IMR-90 (cell line): ENCODE measurements at regions not wholly inside any gene's neighbourhood (a gene's known extent, or its start where the extent isn't known, plus 50 kb on each side); places are given as distances from the start of the nearest gene placed in this dataset.

Experiments used
- ATAC-seq: fragments of 200-7000 bp; cut with Tn5 transposase; 2 replicates; pipeline ENCODE4 v1.9.1; 2020; ENCODE audit warnings: low read depth, mild to moderate bottlenecking, moderate library complexity
- BruUV-seq: library from RNA; stranded (reverse); fragments of 400-500 nt; replicated peaks from 2 replicates; lab custom pipeline; 2021; lab: Mats Ljungman, UMichigan
- CTCF ChIA-PET: fragments of 300-600 bp; formaldehyde crosslinking; extraction: SDS; loops from one replicate; lab custom pipeline; 2021; ENCODE audit warnings: antibody characterized with exemption; lab: Yijun Ruan, JAX
- POLR2A ChIA-PET: fragments of 300-600 bp; sonication (Branson Sonifier 250); formaldehyde crosslinking; loops from one replicate; lab custom pipeline; 2022; ENCODE audit warnings: antibody characterized with exemption; ENCODE audit not compliant: unreplicated experiment; lab: Charles Lee
- DNase-seq: peaks from one replicate; pipeline ENCODE4 v3.0.0; 2013
- H2AFZ ChIP-seq: replicated peaks from 2 replicates; pipeline ENCODE3; 2013; ENCODE audit warnings: low read length, mild to moderate bottlenecking; ENCODE audit not compliant: poor library complexity
- H2AK5ac ChIP-seq: 2 replicates; pipeline ENCODE4 v1.6.1; 2013; ENCODE audit warnings: low read depth, low read length, inconsistent platforms
- H2AK9ac ChIP-seq: replicated peaks from 2 replicates; pipeline ENCODE3; 2013; ENCODE audit warnings: mild to moderate bottlenecking, low read depth, low read length, moderate library complexity; ENCODE audit not compliant: poor library complexity
- H2BK120ac ChIP-seq: 2 replicates; pipeline ENCODE4 v1.6.1; 2013; ENCODE audit warnings: low read depth, low read length, inconsistent platforms
- H2BK15ac ChIP-seq: 3 replicates; pipeline ENCODE4 v1.6.1; 2013; ENCODE audit warnings: low read depth, low read length, inconsistent platforms
- H2BK20ac ChIP-seq: 2 replicates; pipeline ENCODE4 v1.6.1; 2013; ENCODE audit warnings: low read depth, mild to moderate bottlenecking, inconsistent platforms, low read length, moderate library complexity
- H2BK5ac ChIP-seq: 2 replicates; pipeline ENCODE4 v1.6.1; 2013; ENCODE audit warnings: mild to moderate bottlenecking, low read depth, low read length, inconsistent platforms; ENCODE audit not compliant: poor library complexity, severe bottlenecking
- H3K14ac ChIP-seq: replicated peaks from 2 replicates; pipeline ENCODE4 v1.6.1; 2013; ENCODE audit warnings: low read depth, low read length, inconsistent platforms
- H3K18ac ChIP-seq: 2 replicates; pipeline ENCODE4 v1.6.1; 2013; ENCODE audit warnings: low read depth, low read length, control low read depth
- H3K23ac ChIP-seq: 2 replicates; pipeline ENCODE4 v1.6.1; 2013; ENCODE audit warnings: low read depth, low read length, inconsistent platforms
- H3K27ac ChIP-seq: 2 replicates; pipeline ENCODE4 v1.5.1; 2013; ENCODE audit warnings: mild to moderate bottlenecking, control low read depth, low read length; ENCODE audit not compliant: insufficient read depth
- H3K27me3 ChIP-seq: 2 replicates; pipeline ENCODE4 v1.6.1; 2013; ENCODE audit warnings: low read length; ENCODE audit not compliant: control insufficient read depth, insufficient read depth
- H3K36me3 ChIP-seq: 2 replicates; pipeline ENCODE4 v1.6.1; 2013; ENCODE audit warnings: low read length, mixed read lengths; ENCODE audit not compliant: control insufficient read depth, insufficient read depth
- H3K4ac ChIP-seq: 2 replicates; pipeline ENCODE4 v1.6.1; 2013; ENCODE audit warnings: low read depth, low read length, inconsistent platforms
- H3K4me1 ChIP-seq: 2 replicates; pipeline ENCODE4 v1.6.1; 2013; ENCODE audit warnings: low read length, mixed read lengths; ENCODE audit not compliant: control insufficient read depth, insufficient read depth
- H3K4me2 ChIP-seq: 2 replicates; pipeline ENCODE4 v1.6.1; 2013; ENCODE audit warnings: low read depth, mild to moderate bottlenecking, control low read depth, low read length, moderate library complexity
- H3K4me3 ChIP-seq: 2 replicates; pipeline ENCODE4 v1.5.1; 2013; ENCODE audit warnings: low read depth, mild to moderate bottlenecking, control low read depth, low read length, moderate library complexity; ENCODE audit not compliant: insufficient read depth
- H3K56ac ChIP-seq: 2 replicates; pipeline ENCODE4 v1.6.1; 2013; ENCODE audit warnings: low read length, inconsistent platforms; ENCODE audit not compliant: insufficient read depth; ENCODE audit errors: extremely low read depth
- H3K79me1 ChIP-seq, 2 experiments: 2 replicates each; pipeline ENCODE4 v1.6.1; 2013; ENCODE audit warnings: low read length in 2 of 2, inconsistent platforms in 1 of 2, low read depth in 1 of 2
- H3K9ac ChIP-seq: 2 replicates; pipeline ENCODE4 v1.6.1; 2013; ENCODE audit warnings: low read depth, low read length, control low read depth
- H3K9me1 ChIP-seq: 2 replicates; pipeline ENCODE4 v1.6.1; 2013; ENCODE audit warnings: low read length, inconsistent platforms; ENCODE audit not compliant: insufficient read depth
- H3K9me3 ChIP-seq: 2 replicates; pipeline ENCODE4 v1.6.1; 2013; ENCODE audit warnings: low read length; ENCODE audit not compliant: control insufficient read depth, insufficient read depth
- H4K20me1 ChIP-seq: 2 replicates; pipeline ENCODE4 v1.6.1; 2013; ENCODE audit warnings: low read length, inconsistent platforms; ENCODE audit not compliant: insufficient read depth
- H4K5ac ChIP-seq: 2 replicates; pipeline ENCODE4 v1.6.1; 2013; ENCODE audit warnings: mild to moderate bottlenecking, low read depth, low read length, control low read depth
- H4K8ac ChIP-seq, 2 experiments: 2 replicates each; pipeline ENCODE4 v1.6.1; 2013; ENCODE audit warnings: low read depth in 2 of 2, low read length in 2 of 2, control low read depth in 1 of 2, inconsistent platforms in 1 of 2
- H4K91ac ChIP-seq: 2 replicates; pipeline ENCODE4 v1.6.1; 2013; ENCODE audit warnings: low read depth, low read length, inconsistent platforms; ENCODE audit not compliant: insufficient read depth
- FOS ChIP-seq: fragments of 150-350 bp; IDR thresholded peaks from 2 replicates; pipeline ENCODE4 v1.6.1; 2016; ENCODE audit warnings: low read depth, low read length
- MAFK ChIP-seq: IDR thresholded peaks from 2 replicates; pipeline ENCODE4 v1.6.1; 2012; ENCODE audit warnings: low read depth, low read length, improper control_type of control experiment
- WGBS, 2 experiments: methylation state at CpG; one replicate each; pipeline versions ENCODE4 v1.1.5 to v1.1.7; 2013; ENCODE audit warnings: missing lambda C conversion rate in 2 of 2; ENCODE audit not compliant: insufficient read length in 1 of 2; ENCODE audit errors: extremely low coverage in 2 of 2; 5-methylcytosine and 5-hydroxymethylcytosine counted together
- dilution Hi-C: fragments of 300-500 bp; cut with HindIII; formaldehyde crosslinking; loops from one replicate; pipeline ENCODE4 v1.14.3; 2018; ENCODE audit warnings: low sequenced_read_pairs; ENCODE audit not compliant: unreplicated experiment
- in situ Hi-C: fragments of 300-500 bp; cut with MboI; formaldehyde crosslinking; loops from 3 replicates; pipeline ENCODE4 v1.14.3; 2019; ENCODE audit warnings: low sequenced_read_pairs, inconsistent platforms, mixed read lengths
- intact Hi-C: fragments of 100-400 bp; cut with micrococcal nuclease; formaldehyde crosslinking; loops from 2 replicates; pipeline ENCODE4 v1.10.0; 2022

GRCh38 chr18:41820784-41821183 is 134.2 kb upstream of the PIK3C3 start:
- no peaks in the 10 kb centered on the region for H3K9me3 ChIP-seq
- H2BK120ac ChIP-seq = no peak overlapping the region
- in situ Hi-C loops (no loop called here), dilution Hi-C loops (no loop called here), intact Hi-C loops (no loop called here)
- H2AK9ac ChIP-seq = no peak overlapping the region
- H2AFZ ChIP-seq = no peak overlapping the region
- no peak for ATAC-seq
- no peak overlapping the region for H3K4me2 ChIP-seq
- no TSS peak for BruUV-seq
- no peaks in the 10 kb centered on the region for H3K9me1 ChIP-seq
- H3K56ac ChIP-seq = no peak overlapping the region
- H3K27me3 ChIP-seq = peaks cover 7% of the 10 kb centered on the region
- H2BK15ac ChIP-seq = no peak overlapping the region
- POLR2A ChIA-PET = no interaction called here
- TF ChIP-seq MAFK (no peak), FOS (no peak)
- no peak overlapping the region for H3K23ac ChIP-seq
- no peak overlapping the region for H3K27ac ChIP-seq
- H3K14ac ChIP-seq = no peak overlapping the region
- no peak overlapping the region for H4K91ac ChIP-seq
- H3K4ac ChIP-seq = no peak overlapping the region
- H3K4me3 ChIP-seq = no peak overlapping the region
- CTCF ChIA-PET = interaction anchor here (0.9 kb wide), 1 partner anchor 11 kb away, joined by 4 read pairs; no protein-coding TSS in a partner anchor
- no peak overlapping the region for H4K5ac ChIP-seq
- no peak overlapping the region for H3K9ac ChIP-seq
- DNase-seq = no peak
- H2BK20ac ChIP-seq = no peak overlapping the region
- no peak overlapping the region for H2AK5ac ChIP-seq
- H4K20me1 ChIP-seq = no peaks in the 10 kb centered on the region
- no CpG with 5 or more reads among the region's 3 CpGs for WGBS, 2 experiments
- H3K79me1 ChIP-seq = no peaks in the 10 kb centered on the region
- H2BK5ac ChIP-seq = no peak overlapping the region
- H3K36me3 ChIP-seq = no peaks in the 10 kb centered on the region
- no peak overlapping the region for H3K18ac ChIP-seq
- no peak overlapping the region for H4K8ac ChIP-seq
- no peaks in the 10 kb centered on the region for H3K4me1 ChIP-seq
